ENCODE measurements at regions not wholly inside any gene's neighbourhood (a gene's known extent, or its start where the extent isn't known, plus 50 kb on each side); places are given as distances from the start of the nearest gene placed in this dataset.

GRCh38 chr3:159123877-159124276 lies 322.0 kb downstream of the MFSD1 start:
- no peak for DNase-seq (ENCODE audit: low read depth, low spot score)
- H3K4me3 ChIP-seq (ENCODE audit: low read depth, low read length) = no peak overlapping the region
- TF ChIP-seq CTCF (IDR thresholded peaks at IDR 0.05; ENCODE audit: low read depth, low read length) = no peak
- in situ Hi-C loops (cut with HindIII; ENCODE audit: low sequenced_read_pairs) = no loop called here

GRCh38 chr3:159126261-159127020 lies 324.6 kb downstream of the MFSD1 start:
- in situ Hi-C loops (cut with HindIII; ENCODE audit: low sequenced_read_pairs) = no loop called here
- DNase-seq (ENCODE audit: low read depth, low spot score) = peak; percentile 55
- no peak overlapping the region for H3K4me3 ChIP-seq (ENCODE audit: low read depth, low read length)
- no peak for TF ChIP-seq CTCF (IDR thresholded peaks at IDR 0.05; ENCODE audit: low read depth, low read length)

GRCh38 chr3:159127021-159127392 lies 325.2 kb downstream of the MFSD1 start:
- in situ Hi-C loops (cut with HindIII; ENCODE audit: low sequenced_read_pairs) = no loop called here
- no peak for TF ChIP-seq CTCF (IDR thresholded peaks at IDR 0.05; ENCODE audit: low read depth, low read length)

GRCh38 chr3:159128628-159129027 lies 326.8 kb downstream of the MFSD1 start:
- in situ Hi-C loops (cut with HindIII; ENCODE audit: low sequenced_read_pairs) = no loop called here
- no peak for TF ChIP-seq CTCF (IDR thresholded peaks at IDR 0.05; ENCODE audit: low read depth, low read length)
- peak; percentile 41 for DNase-seq (ENCODE audit: low read depth, low spot score)
- no peak overlapping the region for H3K4me3 ChIP-seq (ENCODE audit: low read depth, low read length)

More at GRCh38 chr3:159127021-159127392, 325.2 kb downstream of the MFSD1 start:
- no peak overlapping the region for H3K4me3 ChIP-seq (ENCODE audit: low read depth, low read length)
- DNase-seq (ENCODE audit: low read depth, low spot score) = no peak

GRCh38 chr3:159130108-159130507 lies 328.3 kb downstream of the MFSD1 start:
- DNase-seq (ENCODE audit: low read depth, low spot score) = no peak
- TF ChIP-seq CTCF (IDR thresholded peaks at IDR 0.05; ENCODE audit: low read depth, low read length) = peak; percentile 19
- no peak overlapping the region for H3K4me3 ChIP-seq (ENCODE audit: low read depth, low read length)
- in situ Hi-C loops (cut with HindIII; ENCODE audit: low sequenced_read_pairs) = no loop called here

GRCh38 chr3:159131376-159131775 lies 329.5 kb downstream of the MFSD1 start:
- in situ Hi-C loops (cut with HindIII; ENCODE audit: low sequenced_read_pairs) = no loop called here
- DNase-seq (ENCODE audit: low read depth, low spot score) = no peak
- no peak for TF ChIP-seq CTCF (IDR thresholded peaks at IDR 0.05; ENCODE audit: low read depth, low read length)
- H3K4me3 ChIP-seq (ENCODE audit: low read depth, low read length) = no peak overlapping the region
